AG08396 (cell line): ENCODE measurements at regions not wholly inside any gene's neighbourhood (a gene's known extent, or its start where the extent isn't known, plus 50 kb on each side); places are given as distances from the start of the nearest gene placed in this dataset.
"Not testable (repeated sequence)": the region's sequence is repeated elsewhere in the genome, so short reads cannot be mapped to it uniquely, and the experiment has no call there.

Experiments
- DNase-seq: peaks from one replicate; pipeline ENCODE4 v3.0.0; 2012; ENCODE audit warnings: low spot score, mixed read lengths

GRCh38 chr2:239727776-239728600, 297.2 kb downstream of the NDUFA10 start:
- no peak for DNase-seq

GRCh38 chr2:239727182-239727775, 297.9 kb downstream of the NDUFA10 start:
- DNase-seq, result no peak

DNA sequence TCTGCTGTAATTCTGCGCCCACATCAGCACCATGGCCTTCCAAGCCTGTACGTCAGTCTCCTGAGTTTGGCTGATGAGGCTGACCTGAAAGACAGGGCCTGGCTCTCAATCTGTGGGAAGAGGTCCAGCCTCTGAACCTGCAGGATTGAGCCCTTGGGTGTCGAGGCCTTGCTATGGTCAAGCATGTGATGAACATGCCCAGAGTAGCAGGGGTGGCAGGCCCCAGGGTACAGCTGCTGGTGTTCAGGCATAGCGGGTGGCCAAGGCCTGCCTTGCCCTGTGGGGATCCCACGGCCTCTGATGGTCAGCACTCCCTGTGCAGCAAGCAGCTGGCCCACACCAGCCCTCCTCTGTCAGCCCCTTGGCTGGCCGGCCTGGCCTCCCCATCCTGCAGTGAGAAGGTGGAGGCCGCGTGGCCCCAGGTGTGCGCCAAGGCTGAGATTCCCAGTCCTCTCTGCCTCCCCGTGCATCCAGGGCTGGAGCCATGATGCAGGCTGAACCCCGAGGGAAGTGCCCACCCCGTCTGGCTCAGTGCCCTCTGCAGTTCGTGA, 298.4 kb downstream of the NDUFA10 start:
- no peak for DNase-seq

DNA sequence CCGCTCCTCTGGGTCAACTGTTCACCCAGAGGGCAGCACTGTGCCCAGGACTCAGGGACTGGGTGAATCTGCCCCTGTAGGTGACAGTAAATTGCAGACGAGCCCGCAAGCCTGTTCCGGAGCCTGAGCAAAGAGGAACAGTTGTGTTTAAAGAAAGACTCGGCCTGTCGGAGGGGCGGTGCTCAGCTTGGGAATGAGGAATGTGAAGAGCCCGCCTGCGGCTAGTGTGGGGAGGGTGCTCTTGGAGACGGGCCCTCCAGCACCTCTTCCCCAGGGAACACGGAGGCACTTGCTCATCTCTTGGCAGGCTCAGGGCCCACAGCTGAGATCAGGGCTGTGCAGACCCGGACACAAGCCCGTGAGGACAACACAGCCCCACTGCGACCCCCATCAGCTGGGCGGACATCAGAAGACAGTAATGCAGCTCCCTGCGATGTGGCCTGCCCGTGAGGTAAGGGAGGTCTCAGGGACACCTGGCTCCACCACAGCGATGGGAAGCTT, 299.0 kb downstream of the NDUFA10 start:
- no peak for DNase-seq

DNA sequence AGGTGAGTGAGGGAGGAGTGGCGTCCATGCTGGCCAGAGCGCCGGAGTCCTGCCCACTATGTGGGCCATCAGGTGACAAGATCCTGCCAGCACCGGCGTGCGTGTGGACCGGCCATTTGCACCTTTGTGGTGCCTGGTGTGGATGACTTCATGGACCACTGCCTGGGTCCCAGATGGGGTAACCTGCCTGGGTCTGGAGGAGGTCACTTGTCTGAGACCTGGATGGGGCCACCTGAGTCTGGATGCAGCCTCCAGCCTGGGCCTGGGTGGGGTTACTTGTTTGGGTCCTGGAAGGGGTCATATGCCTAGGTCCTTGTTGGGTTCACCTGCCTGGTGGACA, 299.6 kb downstream of the NDUFA10 start:
- no peak for DNase-seq

- no peak for DNase-seq
Measured at GRCh38 chr2:239724851-239725550, 300.1 kb downstream of the NDUFA10 start.

DNA sequence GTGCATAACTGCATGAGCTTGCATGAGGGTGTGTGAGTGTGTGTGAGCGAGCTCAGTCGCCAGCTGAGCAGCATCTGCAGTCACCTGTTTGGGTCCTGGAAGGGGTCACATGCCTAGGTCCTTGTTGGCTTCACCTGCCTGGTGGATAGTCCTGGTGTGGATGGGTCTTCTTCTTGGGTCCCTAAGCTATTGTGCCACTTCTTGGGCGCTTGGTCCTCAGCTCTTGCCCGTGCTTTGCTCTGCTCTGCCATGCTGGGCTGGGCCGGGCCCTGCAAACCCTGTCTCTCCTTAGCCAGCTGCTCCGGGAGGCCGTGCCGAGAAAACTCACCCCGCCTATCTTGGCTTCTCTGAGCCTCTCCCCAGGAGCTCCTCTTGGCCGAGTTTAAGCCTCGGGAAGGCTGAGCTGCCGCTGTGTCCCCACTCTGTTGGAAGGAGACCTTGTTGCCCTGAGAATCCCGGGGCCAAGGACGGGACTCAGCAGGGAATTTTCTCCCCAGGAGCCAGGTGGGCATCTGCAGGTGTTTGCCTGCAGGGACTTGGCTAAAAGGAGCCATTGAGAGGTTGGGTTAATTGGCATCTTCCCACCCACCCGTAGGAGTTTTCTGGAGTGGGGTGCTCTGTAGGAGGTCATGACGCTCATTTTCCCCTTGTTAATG, 300.8 kb downstream of the NDUFA10 start:
- DNase-seq, result no peak

DNA sequence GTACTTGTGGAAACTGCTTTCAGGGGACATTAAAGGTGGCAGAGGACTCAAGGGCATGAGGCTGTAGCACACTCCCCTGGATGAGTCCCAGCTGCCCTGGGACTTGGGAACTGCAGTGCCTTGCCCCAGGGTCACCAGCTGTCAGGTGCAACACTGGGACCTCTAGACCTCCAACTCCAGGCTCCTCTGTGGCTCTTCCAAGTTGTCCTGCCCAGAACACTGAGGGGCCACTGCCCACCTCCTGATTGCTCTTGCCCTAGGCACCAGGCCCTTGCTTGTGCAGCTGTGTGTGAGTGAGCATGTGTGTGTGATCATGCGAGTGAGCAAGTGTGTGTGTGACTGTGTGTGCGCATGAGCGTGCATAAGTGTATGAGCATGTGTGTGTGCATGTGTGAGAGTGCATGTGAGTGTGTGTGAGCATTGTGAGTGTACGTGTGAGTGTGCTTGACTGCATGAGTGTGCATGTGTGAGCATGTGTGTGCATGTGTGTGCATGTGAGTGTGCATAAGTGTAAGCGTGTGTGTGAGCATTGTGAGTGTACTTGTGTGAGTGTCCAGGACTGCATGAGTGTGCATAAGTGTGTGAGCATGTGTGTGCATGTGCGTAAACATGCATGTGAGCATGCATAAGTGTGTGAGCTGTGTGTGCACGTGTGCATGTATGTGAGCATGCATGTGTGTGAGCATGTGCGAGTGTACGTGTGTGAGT, 301.5 kb downstream of the NDUFA10 start:
- no peak for DNase-seq

DNA sequence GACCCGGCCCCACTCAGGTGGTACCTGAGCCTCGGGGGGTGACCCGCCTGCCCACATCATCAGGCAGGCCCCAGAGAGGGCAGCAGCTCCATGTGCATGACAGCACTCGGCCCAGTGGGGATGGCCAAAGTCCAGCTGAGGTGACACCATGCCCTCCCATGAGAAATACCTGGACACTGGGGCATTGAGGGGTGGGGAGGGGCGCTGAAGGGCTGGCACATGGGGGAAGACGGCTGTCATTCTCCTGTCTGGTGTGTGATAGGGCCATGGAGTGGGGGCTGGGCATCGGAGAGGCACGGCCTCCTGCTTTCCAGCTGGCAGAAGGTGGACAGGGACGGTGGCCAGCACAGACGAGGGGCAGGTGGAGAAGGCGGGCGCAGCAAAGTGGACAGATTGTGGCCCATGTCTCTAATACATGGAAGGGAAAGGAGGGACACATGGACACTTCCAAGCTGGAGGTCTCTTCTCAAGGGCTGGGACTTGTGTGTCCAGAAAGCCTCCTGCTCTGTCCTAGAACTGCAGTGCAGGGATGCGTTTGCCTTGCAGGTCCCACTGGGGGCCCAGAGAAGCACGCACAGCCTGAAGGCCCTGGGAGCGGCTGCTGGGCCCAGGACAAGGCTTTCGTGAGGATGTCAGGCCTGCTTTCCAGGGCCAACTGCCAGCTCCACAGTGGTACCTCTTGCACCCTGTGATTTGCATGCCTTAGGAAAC, 302.2 kb downstream of the NDUFA10 start:
- DNase-seq, result no peak

DNA sequence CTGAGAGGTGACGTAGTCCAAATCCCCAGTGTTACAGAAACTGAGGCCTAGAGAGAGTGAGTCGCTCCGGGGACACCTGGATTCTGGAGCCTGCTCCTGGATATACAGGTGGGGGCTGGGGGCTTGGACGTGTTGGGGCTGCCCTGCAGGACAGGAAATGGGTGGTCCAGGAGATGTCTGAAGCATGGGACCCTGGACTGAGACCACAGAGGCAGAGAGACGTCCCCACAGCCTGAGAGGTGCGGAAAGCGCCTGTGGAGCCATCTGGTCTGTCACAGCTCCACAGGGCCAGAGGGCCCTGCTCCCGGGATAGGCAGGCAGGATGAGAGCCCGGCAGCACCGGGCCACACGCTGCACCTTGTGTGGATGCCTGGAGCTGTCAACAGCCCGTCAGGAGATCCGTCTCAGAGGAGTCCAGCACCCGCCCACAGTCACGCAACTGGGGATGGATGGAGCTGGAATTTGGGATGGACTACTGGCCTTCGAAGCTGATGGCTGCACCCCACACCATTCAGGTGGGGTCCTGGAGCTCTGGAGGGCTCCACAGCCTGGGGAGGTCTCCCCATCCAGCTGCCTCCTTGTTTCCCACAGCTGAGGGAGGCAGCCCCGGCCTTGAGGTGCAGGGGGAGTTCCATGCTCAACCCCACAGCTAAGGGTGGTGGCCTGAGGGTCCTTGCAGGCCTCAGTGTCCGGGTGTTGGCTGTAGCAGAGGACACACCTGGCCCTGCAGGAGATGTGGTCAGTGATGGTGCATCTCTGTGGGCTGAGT, 303.0 kb downstream of the NDUFA10 start:
- DNase-seq, result no peak

- DNase-seq, result no peak
Measured at GRCh38 chr2:239721531-239721930, 303.6 kb downstream of the NDUFA10 start.

DNA sequence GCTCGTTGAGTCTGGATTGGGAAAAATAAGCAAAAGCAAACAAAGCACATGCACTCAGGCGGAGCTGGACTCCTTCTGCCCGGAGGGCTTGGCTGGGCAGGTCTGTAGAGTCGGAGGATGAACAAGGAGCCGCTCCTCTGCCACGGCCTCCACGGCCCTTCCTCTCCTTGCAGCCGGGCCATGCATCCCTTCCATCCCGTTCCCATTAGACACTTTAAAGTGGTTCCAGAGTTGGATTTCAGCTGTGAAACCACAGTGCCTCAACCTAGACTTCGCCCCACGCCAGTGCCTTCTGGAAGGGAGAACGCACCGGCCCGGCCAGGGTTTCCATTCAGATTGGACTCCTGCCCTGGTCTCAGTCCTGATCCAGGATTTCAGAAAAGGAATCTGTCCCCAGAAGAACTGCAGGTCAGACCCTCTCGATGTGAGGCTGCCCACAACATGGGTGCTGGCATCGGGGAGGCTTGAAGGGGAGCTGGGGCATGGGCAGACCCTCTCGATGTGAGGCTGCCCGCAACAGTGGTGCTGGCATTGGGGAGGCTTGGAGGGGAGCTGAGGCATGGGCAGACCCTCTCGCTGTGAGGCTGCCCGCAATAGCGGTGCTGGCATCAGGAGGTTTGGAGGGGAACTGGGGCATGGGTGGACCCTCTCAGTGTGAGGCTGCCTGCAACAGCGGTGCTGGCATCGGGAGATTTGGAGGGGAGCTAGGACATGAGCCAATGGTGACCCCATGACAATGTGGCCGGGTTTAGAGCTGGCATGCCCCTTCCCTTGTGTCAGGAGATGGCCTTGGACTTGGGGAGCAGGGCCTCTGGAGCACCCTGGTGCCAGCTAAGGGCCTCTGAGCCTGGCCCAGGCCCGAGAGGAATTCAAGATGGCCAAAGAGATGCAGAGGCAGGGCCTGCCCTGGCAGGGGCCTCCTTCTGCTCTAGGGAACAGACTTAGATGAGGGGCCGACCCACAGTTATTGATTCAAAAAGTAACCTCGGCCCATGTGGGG, 304.5 kb downstream of the NDUFA10 start:
- DNase-seq, result no peak

DNA sequence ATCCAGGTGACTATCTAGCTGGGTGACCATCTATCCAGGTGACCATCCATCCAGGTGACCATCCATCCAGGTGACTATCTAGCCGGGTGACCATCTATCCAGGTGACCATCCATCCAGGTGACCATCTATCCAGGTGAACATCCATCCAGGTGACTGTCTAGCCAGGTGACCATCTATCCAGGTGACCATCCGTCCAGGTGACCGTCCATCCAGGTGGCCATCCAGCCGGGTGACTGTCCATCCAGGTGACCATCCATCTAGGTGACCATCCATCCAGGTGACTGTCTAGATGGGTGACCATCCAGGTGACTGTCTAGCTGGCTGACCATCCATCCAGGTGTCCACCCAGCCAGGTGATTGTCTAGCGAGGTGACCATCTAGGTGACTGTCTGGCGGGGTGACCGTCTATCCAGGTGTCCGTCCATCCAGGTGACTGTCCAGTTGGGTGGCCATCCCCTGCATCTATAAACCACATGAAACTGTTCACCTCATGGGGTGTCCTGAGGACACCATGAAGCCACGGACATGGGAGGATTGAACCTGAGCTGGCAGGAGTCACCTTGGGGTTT, 305.3 kb downstream of the NDUFA10 start:
- no peak for DNase-seq

DNA sequence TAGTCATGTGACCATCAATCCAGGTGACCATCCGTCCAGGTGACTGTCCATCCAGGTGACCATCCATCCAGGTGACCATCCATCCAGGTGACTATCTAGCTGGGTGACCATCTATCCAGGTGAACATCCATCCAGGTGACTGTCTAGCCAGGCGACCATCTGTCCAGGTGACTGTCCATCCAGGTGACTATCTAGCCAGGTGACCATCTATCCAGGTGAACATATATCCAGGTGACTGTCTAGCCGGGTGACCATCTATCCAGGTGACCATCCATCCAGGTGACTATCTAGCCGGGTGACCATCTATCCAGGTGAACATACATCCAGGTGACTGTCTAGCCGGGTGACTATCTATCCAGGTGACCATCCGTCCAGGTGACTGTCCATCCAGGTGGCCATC, 306.2 kb downstream of the NDUFA10 start:
- not testable (repeated sequence) for DNase-seq

GRCh38 chr2:239717706-239718105, 307.4 kb downstream of the NDUFA10 start:
- DNase-seq, result no peak

DNA sequence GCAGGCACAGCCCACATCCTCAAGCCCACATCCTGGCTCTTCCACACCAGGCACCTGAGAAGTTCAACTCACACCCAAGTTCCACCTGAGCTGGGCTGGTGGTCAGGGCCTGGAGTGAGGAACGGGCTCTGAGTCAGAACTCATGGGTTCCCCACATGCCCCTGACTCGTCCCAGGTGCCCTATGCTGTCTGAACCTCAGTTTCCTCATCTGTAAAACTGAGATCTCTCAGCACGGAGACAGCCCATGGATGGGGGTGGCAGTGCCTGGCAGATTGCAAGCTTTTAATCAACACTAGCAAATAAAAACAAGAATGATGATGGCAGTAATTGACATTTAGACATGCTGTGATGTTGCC, 307.8 kb downstream of the NDUFA10 start:
- no peak for DNase-seq

DNA sequence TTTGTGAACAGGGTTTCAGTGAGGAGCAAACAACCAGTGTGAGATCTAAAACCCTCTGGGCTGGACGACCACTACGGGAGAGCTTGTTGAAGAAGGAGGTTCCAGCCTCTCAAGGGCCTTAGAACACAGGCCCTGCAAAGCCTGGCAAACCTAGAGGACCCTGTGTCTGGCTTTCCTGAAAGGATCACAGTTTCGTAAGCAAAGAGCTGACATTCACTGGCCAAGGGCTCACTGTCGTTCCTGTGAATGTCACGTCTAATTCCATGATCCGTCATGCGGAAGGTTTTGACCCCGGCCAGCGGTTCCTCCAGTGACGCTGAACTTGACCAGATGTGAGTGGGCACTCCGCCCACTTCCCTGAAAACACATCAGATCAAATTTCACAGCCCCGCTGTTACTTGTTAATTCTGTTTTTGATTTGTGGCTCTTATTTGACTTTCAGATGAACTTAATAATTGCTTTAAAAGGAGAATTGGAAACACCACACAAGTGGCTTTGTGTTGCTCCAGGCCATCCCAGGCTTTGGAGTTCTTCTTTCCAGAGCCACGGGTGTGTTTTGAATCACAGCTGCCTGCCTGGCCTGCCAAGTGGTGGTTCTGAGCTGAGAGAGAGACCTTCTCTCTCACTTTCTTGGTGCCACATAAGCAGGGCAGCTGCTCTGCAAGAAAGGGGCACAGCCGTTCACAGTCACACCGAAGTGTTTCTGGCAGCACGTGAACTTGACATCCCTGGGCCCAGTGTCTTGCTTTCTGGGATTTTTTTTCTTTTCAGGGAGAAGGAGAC, 308.4 kb downstream of the NDUFA10 start:
- no peak for DNase-seq

DNA sequence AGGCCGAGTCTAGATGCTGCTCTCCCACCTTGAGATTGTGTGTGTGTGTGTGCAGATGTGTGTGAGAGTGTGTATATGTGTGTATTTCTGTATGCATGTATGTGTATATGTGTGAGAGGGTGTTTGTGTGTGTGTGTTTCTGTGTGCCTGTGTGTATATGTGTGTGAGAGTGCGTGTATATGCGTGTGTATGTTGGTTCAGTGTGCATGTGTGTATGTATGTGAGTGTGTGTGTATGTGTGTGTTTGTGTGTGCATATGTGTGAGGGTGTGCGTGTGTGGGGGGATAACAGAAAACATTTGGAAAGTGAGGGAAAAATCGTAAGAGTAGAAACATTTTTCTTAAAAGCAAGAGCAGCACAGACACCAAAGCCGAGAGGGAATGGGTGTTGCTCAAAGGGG, 309.1 kb downstream of the NDUFA10 start:
- no peak for DNase-seq
